H1 (cell line): ENCODE measurements at regions not wholly inside any gene's neighbourhood (a gene's known extent, or its start where the extent isn't known, plus 50 kb on each side); places are given as distances from the start of the nearest gene placed in this dataset.

Source experiments
- CTCF ChIP-seq, 3 experiments: IDR thresholded peaks; 1 replicate in 2 of 3; 2 replicates in 1 of 3; pipeline versions ENCODE4 v1.5.1 to v1.6.1; 2011; ENCODE audit warnings: low read length in 3 of 3, mild to moderate bottlenecking in 3 of 3, inconsistent platforms in 2 of 3, low read depth in 1 of 3, moderate library complexity in 1 of 3; ENCODE audit not compliant: insufficient read depth in 1 of 3; ENCODE audit errors: control extremely low read depth in 1 of 3
- GABPA ChIP-seq: IDR thresholded peaks from 2 replicates; pipeline ENCODE4 v1.6.1; 2011; ENCODE audit warnings: mild to moderate bottlenecking, low read length, moderate library complexity, borderline replicate concordance; ENCODE audit not compliant: insufficient read depth
- SP2 ChIP-seq: IDR thresholded peaks from 2 replicates; pipeline ENCODE4 v1.6.1; 2012; ENCODE audit warnings: mild to moderate bottlenecking, low read length, inconsistent platforms
- SUZ12 ChIP-seq: fragments of 200-600 bp; sonication (generic); IDR thresholded peaks from 2 replicates; pipeline ENCODE4 v1.6.1; 2012; ENCODE audit warnings: mild to moderate bottlenecking, inconsistent platforms, low read length, moderate library complexity, mixed read lengths
- ZNF274 ChIP-seq: IDR thresholded peaks from 2 replicates; pipeline ENCODE4 v1.7.0; 2012; ENCODE audit warnings: low read length, borderline replicate concordance; ENCODE audit errors: extremely low read depth

GRCh38 chr17:33356266-33356665, 63.2 kb upstream of the ASIC2 start (continued):
- no peak for TF ChIP-seq CTCF (IDR thresholded peaks at IDR 0.05; ENCODE audit: control extremely low read depth in 1 of 3, insufficient read depth in 1 of 3, low read depth in 1 of 3, low read length in 3 of 3)
- TF ChIP-seq ZNF274: no peak
- no peak for TF ChIP-seq GABPA
- no peak for TF ChIP-seq SP2
- TF ChIP-seq SUZ12: no peak
